ENCODE measurements at regions not wholly inside any gene's neighbourhood (a gene's known extent, or its start where the extent isn't known, plus 50 kb on each side); places are given as distances from the start of the nearest gene placed in this dataset.
A peak's percentile ranks its signal among the peaks of the same experiment; 100 is the strongest.

DNA sequence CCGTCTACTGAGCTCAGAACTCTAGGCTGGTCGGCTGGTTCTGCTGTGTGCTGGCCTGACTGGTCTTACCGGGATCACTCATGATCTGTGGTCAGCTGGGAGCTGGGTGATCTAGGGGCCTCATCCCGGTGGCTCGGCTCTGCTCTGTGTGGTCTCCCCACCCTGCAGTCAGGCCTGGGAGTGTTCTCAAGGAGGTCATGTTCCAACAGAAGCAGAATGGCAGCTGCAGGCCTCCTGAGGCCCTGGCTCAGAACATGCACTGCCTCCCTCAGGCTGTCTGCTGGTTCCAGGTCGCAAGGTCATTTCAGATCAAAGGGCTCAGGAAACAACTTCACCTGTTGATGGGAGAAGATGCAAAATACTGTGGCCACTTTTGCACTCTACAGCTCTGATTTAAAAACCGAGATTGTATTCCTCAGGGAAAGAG is 81.1 kb upstream of the RFX8 start:
- DNase-seq (ENCODE audit: low spot score), result no peak

DNA sequence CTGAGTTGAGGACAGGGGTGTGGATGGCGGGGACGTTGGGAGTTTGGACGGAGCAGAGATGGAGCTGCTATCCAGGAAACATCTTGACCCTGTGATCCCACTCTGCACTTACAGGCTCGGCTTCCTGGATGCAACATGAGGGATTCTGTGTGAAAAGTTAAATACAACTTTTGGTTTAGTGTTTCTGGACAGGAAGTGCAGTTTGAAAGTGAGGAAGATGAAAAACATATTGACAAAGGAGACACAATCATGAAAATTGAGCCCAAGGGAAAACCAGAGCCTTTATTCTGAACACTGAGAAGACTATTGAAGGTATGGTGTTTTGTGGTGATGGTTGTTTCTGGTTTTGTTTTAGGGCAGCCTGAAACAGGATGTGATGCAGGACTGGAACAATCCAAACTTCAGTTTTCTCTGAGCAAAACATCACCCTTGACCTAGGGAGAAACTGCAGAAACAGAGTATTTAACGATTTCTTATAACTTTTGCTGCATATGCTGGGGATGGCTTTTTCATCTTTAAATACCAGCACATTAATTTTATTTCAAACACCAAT is 76.5 kb upstream of the RFX8 start:
- no peak for DNase-seq (ENCODE audit: low spot score)

DNA sequence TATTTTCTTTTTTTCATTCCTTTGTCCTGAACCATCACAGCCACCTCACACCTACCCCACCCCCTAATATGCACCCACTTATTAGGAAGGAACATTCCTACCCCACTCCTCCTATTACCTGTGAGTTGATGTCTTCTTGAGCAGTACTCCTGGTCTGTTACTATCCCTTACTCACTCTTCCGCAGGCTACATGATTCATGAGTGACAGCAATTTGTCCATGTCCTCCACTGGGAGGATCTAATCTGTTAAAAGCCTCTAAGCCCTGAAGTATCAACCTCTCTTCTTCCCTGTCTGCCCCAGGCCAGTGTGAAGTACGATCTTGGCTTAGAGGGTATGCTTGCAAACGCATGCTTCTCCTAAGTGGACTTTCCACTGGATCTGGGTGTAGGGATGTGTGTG is 75.6 kb upstream of the RFX8 start:
- DNase-seq (ENCODE audit: low spot score), result no peak

DNA sequence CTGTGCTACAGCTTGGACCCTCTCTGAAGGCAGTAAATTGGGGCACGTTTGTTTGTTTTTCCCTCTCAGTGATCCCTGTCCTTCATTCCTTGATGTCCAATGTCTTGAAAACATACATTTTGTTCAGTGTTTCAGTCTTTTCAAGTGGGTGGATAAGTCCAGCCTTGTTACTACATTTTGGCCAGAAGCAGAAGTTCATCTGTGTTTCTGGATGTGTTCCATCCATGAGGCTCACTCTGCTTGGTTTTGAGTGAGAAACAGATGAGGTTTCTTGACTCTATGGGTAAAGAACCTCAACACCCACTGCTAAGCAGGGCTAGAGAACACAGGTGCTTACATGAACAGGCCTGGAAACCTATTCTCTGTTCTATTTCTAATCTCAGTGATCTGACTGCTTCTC is 74.5 kb upstream of the RFX8 start:
- no peak for DNase-seq (ENCODE audit: low spot score)

DNA sequence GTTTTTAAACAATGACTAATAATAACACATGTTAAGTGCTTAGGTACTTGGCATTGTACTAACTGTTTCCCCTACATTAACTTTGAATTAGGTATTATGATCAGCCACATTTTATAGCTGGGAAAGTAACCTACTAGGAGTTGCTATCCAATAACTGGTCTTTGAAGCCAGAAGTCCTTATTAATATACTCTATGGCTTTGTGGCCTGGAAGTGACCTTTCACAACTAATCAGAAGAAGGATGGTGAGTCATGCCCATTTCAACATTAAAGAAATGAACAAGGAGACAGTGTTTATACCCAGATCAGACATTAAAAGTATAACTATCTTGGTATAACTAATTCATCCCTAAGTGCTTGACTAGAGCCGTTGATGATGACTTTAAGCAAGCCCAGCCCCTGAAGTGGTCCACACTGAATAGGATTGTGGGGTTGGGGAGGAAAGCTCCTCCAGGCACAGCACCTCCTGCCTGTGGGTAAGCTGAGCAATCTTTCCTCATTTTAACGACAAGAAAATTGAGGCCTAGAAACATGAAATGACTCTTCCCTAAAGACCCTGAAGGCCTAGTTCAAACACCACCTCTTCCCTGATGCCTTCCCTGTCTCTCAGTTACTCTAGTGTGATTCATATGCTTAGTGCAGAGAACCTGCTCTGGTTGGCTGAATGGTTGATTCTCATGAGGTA is 71.6 kb upstream of the RFX8 start:
- no peak for DNase-seq (ENCODE audit: low spot score)

DNA sequence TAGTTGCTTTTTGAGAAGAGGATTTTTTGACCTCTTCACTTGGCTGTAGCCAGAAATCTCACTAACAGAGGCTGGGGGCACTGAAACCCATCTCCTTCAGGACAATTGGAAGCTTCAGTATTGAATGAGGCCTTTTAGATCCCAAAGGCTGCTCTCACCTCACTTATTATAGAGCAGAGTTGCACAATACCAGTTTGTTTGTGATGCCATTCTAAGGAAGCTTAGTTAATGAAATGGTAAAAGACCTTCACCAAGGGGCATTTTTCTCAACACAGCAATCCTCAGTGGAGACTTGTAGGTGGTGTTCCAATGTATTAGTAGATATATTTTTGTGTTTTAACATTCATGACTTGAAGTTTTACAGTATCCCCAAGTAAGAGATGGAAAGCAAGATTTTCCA is 71.0 kb upstream of the RFX8 start:
- DNase-seq (ENCODE audit: low spot score), result no peak

DNA sequence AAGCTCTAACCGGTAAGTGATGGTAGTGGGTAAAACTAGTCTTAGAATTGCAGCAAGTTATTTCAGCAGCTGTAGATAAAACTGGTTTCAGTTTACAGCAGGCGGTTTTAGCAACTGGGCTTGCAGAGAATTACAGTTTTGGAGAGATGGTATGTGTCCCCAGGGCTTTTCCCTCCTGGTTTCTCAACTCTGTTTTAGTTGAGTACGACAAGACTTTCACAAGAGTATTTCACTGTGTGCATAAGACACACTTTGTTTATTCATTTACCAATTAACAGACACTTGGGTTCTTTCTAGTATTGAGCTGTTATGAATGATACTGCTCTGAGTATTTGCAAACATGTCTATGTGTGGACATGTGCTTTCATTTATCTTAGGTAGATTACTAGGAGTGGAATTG is 65.6 kb upstream of the RFX8 start:
- no peak for DNase-seq (ENCODE audit: low spot score)

DNA sequence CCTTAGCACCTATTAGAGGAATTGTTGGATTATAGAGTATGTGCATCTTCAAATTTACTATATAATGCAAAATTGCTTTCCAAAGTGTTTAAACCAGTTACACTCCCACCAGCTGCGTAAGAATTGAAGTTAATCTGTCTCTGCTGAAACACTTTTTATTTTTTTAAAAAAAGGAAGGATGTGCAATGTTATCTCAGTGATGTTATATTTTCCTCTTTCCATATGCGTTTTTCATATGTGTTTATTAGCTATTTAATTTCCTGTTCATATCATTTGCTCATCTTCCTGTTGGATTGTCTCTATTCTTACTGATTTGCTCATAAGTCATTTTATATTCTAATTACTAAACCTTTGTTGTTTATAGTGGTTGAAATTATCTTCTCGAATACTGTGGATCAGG is 63.2 kb upstream of the RFX8 start:
- no peak for DNase-seq (ENCODE audit: low spot score)

DNA sequence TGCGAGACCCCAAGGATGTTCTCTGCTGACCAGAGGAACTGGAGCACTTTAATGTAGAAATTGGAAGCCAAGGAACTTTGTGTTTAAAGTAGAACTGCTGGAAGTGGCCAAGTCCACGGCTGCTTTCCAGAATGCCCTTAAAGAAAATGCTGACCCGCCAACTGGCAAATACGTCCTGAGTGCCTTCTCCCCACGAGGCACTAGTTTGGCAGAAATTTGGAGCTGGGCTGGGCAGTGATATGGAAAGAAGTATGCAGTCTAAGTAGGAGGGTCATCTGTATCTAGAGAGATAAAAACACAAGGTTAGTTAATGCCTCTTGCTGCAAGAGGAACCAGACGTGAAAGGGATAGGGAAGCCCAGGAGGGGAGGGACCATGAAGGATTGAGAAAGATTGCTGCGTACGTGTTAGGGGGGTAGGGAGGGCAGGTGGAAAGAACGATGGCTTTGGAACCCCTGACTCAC is 59.3 kb upstream of the RFX8 start:
- no peak for DNase-seq (ENCODE audit: low spot score)

DNA sequence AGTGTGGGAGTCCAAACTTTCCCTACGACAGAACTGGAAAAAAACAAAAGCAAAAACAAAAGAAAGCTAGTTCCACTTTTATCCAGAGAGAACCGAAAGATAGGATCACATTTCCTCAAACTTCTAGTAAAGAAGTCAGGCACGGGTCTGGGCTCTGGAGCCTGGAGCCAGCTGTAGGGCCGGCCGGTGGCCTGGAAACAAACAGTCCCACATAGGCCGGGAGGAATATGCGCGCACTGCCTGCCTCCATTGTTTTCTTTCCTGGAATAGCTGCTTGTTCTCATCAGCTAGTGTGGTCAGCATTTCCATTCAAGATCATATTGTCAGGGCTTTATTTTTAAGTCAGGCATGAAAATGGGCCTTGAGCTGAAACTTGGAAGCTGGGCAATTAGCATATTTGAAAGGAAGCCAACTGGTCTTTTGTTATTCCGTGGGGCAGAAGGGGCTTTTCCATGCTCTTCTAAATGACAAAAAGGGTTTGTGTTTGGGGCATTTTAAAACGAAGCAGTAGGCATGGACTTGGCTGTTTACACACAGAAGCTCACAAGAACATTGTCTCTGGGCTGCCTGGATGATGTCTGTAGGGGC is 58.7 kb upstream of the RFX8 start:
- DNase-seq (ENCODE audit: low spot score), result peak; percentile 99

DNA sequence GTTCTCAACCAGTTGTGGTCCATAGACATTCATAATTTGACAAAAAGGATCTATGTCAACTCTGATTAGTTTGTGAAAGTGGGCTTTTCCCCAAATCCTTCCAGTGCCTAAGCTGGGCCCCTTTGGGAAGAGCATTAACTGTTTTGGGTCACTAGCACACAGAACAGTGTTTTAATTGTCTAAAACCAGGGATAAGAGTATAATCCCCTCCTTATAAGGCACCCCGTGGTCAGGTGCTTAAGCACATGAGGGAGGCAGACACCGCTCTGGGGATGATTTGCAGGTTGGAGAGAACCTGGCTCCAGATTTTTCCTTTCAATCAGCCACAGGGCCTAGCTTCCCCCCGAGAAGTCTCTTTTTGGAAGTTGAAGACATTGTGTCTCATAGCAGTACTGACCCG is 53.6 kb upstream of the RFX8 start:
- no peak for DNase-seq (ENCODE audit: low spot score)

DNA sequence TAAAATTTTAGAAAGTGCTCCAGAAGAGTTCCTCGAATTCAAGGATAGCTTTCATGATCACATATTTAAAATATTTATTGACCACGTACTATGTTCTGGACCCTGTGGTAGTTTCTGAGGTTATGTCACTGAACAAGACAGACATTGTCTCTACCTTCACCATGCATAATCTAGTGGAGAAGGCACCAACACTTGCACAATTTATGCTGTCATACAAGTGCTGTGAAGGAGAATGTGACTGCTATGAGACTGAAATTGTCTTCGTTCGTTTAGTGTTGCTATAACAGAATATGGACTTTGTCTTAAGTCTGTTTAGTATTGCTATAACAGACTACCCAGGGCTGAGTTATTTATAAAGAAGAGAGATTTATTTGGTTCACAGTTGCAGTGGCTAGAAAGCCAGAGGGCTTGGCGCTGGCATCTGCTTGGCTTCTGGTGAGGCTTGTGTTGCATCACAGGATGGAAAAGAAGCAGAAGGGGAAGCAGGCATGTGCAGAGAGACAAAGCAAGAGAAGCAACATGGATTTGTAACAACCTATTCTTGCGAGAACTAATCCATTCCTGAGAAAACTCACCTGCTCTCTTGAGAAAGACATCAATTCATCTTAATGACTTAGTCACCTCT is 50.0 kb upstream of the RFX8 start:
- peak; percentile 29 for DNase-seq (ENCODE audit: low spot score)

Measured in pons (tissue), 1 donor.